ENCODE measurements at regions not wholly inside any gene's neighbourhood (a gene's known extent, or its start where the extent isn't known, plus 50 kb on each side); places are given as distances from the start of the nearest gene placed in this dataset.

DNA sequence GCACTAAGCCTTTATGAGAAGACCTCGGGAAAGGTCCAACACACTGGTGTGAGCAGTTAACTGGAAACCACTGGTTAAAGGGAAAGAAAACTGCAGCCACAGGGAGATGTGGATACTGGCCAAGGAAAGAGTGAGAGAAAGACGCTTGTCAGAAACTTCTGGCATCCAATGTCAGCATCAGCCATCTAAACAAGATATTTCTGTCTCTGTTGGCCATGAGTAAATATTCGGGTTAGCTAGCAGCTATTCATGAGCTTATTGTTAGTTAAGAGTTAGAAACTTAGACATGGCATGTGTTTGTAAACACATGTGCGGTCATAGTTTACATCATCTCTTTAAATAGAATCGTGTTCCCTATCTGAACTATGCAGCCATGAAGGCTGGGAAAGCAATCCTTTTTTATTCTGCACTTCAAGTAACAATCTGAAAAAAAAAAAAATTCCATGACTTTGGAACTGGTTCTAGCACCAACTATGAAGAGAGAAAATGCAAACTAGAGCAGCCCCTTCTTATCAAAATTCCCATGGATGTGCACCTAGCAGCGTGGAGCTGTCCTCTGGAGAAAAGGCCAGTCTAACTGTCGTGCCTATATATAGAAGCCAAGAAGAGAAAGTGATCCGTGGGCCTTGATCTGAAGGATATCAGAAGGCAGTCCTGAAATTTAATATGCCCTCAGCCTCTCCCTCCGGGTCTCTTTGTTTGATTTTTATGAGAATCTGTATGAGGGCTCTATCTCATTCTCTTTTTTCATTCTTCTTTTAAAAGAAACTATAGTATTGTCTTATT lies 84.0 kb upstream of the RFX8 start:
- intact Hi-C loops (cut with micrococcal nuclease), result no loop called here

DNA sequence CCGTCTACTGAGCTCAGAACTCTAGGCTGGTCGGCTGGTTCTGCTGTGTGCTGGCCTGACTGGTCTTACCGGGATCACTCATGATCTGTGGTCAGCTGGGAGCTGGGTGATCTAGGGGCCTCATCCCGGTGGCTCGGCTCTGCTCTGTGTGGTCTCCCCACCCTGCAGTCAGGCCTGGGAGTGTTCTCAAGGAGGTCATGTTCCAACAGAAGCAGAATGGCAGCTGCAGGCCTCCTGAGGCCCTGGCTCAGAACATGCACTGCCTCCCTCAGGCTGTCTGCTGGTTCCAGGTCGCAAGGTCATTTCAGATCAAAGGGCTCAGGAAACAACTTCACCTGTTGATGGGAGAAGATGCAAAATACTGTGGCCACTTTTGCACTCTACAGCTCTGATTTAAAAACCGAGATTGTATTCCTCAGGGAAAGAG lies 81.1 kb upstream of the RFX8 start:
- intact Hi-C loops (cut with micrococcal nuclease), result no loop called here

DNA sequence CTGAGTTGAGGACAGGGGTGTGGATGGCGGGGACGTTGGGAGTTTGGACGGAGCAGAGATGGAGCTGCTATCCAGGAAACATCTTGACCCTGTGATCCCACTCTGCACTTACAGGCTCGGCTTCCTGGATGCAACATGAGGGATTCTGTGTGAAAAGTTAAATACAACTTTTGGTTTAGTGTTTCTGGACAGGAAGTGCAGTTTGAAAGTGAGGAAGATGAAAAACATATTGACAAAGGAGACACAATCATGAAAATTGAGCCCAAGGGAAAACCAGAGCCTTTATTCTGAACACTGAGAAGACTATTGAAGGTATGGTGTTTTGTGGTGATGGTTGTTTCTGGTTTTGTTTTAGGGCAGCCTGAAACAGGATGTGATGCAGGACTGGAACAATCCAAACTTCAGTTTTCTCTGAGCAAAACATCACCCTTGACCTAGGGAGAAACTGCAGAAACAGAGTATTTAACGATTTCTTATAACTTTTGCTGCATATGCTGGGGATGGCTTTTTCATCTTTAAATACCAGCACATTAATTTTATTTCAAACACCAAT lies 76.5 kb upstream of the RFX8 start:
- intact Hi-C loops (cut with micrococcal nuclease), result no loop called here

DNA sequence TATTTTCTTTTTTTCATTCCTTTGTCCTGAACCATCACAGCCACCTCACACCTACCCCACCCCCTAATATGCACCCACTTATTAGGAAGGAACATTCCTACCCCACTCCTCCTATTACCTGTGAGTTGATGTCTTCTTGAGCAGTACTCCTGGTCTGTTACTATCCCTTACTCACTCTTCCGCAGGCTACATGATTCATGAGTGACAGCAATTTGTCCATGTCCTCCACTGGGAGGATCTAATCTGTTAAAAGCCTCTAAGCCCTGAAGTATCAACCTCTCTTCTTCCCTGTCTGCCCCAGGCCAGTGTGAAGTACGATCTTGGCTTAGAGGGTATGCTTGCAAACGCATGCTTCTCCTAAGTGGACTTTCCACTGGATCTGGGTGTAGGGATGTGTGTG lies 75.6 kb upstream of the RFX8 start:
- intact Hi-C loops (cut with micrococcal nuclease), result no loop called here

DNA sequence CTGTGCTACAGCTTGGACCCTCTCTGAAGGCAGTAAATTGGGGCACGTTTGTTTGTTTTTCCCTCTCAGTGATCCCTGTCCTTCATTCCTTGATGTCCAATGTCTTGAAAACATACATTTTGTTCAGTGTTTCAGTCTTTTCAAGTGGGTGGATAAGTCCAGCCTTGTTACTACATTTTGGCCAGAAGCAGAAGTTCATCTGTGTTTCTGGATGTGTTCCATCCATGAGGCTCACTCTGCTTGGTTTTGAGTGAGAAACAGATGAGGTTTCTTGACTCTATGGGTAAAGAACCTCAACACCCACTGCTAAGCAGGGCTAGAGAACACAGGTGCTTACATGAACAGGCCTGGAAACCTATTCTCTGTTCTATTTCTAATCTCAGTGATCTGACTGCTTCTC lies 74.5 kb upstream of the RFX8 start:
- intact Hi-C loops (cut with micrococcal nuclease), result no loop called here

DNA sequence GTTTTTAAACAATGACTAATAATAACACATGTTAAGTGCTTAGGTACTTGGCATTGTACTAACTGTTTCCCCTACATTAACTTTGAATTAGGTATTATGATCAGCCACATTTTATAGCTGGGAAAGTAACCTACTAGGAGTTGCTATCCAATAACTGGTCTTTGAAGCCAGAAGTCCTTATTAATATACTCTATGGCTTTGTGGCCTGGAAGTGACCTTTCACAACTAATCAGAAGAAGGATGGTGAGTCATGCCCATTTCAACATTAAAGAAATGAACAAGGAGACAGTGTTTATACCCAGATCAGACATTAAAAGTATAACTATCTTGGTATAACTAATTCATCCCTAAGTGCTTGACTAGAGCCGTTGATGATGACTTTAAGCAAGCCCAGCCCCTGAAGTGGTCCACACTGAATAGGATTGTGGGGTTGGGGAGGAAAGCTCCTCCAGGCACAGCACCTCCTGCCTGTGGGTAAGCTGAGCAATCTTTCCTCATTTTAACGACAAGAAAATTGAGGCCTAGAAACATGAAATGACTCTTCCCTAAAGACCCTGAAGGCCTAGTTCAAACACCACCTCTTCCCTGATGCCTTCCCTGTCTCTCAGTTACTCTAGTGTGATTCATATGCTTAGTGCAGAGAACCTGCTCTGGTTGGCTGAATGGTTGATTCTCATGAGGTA lies 71.6 kb upstream of the RFX8 start:
- intact Hi-C loops (cut with micrococcal nuclease), result no loop called here

DNA sequence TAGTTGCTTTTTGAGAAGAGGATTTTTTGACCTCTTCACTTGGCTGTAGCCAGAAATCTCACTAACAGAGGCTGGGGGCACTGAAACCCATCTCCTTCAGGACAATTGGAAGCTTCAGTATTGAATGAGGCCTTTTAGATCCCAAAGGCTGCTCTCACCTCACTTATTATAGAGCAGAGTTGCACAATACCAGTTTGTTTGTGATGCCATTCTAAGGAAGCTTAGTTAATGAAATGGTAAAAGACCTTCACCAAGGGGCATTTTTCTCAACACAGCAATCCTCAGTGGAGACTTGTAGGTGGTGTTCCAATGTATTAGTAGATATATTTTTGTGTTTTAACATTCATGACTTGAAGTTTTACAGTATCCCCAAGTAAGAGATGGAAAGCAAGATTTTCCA lies 71.0 kb upstream of the RFX8 start:
- intact Hi-C loops (cut with micrococcal nuclease), result no loop called here

DNA sequence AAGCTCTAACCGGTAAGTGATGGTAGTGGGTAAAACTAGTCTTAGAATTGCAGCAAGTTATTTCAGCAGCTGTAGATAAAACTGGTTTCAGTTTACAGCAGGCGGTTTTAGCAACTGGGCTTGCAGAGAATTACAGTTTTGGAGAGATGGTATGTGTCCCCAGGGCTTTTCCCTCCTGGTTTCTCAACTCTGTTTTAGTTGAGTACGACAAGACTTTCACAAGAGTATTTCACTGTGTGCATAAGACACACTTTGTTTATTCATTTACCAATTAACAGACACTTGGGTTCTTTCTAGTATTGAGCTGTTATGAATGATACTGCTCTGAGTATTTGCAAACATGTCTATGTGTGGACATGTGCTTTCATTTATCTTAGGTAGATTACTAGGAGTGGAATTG lies 65.6 kb upstream of the RFX8 start:
- intact Hi-C loops (cut with micrococcal nuclease), result no loop called here

DNA sequence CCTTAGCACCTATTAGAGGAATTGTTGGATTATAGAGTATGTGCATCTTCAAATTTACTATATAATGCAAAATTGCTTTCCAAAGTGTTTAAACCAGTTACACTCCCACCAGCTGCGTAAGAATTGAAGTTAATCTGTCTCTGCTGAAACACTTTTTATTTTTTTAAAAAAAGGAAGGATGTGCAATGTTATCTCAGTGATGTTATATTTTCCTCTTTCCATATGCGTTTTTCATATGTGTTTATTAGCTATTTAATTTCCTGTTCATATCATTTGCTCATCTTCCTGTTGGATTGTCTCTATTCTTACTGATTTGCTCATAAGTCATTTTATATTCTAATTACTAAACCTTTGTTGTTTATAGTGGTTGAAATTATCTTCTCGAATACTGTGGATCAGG lies 63.2 kb upstream of the RFX8 start:
- intact Hi-C loops (cut with micrococcal nuclease), result no loop called here

DNA sequence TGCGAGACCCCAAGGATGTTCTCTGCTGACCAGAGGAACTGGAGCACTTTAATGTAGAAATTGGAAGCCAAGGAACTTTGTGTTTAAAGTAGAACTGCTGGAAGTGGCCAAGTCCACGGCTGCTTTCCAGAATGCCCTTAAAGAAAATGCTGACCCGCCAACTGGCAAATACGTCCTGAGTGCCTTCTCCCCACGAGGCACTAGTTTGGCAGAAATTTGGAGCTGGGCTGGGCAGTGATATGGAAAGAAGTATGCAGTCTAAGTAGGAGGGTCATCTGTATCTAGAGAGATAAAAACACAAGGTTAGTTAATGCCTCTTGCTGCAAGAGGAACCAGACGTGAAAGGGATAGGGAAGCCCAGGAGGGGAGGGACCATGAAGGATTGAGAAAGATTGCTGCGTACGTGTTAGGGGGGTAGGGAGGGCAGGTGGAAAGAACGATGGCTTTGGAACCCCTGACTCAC lies 59.3 kb upstream of the RFX8 start:
- intact Hi-C loops (cut with micrococcal nuclease), result no loop called here

DNA sequence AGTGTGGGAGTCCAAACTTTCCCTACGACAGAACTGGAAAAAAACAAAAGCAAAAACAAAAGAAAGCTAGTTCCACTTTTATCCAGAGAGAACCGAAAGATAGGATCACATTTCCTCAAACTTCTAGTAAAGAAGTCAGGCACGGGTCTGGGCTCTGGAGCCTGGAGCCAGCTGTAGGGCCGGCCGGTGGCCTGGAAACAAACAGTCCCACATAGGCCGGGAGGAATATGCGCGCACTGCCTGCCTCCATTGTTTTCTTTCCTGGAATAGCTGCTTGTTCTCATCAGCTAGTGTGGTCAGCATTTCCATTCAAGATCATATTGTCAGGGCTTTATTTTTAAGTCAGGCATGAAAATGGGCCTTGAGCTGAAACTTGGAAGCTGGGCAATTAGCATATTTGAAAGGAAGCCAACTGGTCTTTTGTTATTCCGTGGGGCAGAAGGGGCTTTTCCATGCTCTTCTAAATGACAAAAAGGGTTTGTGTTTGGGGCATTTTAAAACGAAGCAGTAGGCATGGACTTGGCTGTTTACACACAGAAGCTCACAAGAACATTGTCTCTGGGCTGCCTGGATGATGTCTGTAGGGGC lies 58.7 kb upstream of the RFX8 start:
- intact Hi-C loops (cut with micrococcal nuclease), result no loop called here

DNA sequence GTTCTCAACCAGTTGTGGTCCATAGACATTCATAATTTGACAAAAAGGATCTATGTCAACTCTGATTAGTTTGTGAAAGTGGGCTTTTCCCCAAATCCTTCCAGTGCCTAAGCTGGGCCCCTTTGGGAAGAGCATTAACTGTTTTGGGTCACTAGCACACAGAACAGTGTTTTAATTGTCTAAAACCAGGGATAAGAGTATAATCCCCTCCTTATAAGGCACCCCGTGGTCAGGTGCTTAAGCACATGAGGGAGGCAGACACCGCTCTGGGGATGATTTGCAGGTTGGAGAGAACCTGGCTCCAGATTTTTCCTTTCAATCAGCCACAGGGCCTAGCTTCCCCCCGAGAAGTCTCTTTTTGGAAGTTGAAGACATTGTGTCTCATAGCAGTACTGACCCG lies 53.6 kb upstream of the RFX8 start:
- intact Hi-C loops (cut with micrococcal nuclease), result no loop called here

DNA sequence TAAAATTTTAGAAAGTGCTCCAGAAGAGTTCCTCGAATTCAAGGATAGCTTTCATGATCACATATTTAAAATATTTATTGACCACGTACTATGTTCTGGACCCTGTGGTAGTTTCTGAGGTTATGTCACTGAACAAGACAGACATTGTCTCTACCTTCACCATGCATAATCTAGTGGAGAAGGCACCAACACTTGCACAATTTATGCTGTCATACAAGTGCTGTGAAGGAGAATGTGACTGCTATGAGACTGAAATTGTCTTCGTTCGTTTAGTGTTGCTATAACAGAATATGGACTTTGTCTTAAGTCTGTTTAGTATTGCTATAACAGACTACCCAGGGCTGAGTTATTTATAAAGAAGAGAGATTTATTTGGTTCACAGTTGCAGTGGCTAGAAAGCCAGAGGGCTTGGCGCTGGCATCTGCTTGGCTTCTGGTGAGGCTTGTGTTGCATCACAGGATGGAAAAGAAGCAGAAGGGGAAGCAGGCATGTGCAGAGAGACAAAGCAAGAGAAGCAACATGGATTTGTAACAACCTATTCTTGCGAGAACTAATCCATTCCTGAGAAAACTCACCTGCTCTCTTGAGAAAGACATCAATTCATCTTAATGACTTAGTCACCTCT lies 50.0 kb upstream of the RFX8 start:
- intact Hi-C loops (cut with micrococcal nuclease), result no loop called here
